HT1080 (cell line): ENCODE measurements at regions not wholly inside any gene's neighbourhood (a gene's known extent, or its start where the extent isn't known, plus 50 kb on each side); places are given as distances from the start of the nearest gene placed in this dataset.
A peak's percentile ranks its signal among the peaks of the same experiment; 100 is the strongest.
"Not testable (repeated sequence)": the region's sequence is repeated elsewhere in the genome, so short reads cannot be mapped to it uniquely, and the experiment has no call there.

Experiments
- DNase-seq: peaks from one replicate; pipeline ENCODE4 v3.0.0-alpha.2; 2015; ENCODE audit warnings: low read depth

DNA sequence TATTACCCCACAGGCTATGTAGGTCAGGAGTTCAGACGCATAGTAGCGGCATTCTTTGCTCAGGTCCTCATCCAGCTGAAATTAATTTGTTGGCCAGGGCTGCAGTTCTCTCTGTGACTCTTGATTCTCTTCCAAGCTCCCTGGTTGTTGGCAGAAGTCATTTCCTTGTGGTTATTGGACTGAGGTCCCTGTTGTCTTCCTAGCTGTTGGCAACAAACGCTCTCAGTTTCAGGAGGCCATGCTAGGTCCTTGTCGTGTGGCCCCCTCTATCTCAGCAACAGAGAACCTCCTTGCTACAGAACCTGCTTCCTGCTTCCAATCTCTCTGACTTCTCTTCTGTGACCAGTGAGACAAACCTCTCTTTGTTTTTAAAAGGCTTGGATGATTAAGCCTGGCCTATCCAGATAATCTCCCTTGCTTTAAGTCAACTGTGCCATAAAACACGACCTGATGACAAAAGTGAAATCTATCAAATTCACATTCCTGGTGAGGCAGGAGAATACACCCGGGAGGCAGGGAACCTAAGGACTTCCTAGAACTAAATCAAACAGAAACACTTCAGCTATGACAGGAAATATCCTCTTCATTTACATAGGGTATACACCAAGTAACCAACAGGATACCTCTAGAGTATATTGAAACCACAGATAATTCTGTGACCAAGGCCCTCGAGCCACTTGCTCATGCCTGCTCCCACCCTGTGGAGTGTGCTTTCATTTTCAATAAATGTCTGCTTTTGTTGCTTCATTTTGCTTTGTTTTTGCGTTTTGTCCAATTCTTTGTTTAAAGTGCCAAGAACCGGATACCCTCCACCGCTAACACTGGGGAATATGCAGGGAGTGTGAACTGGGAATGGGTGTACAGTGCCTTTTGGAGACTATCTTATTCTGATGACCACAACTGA is 196.0 kb downstream of the BTBD3 start:
- DNase-seq: peak; percentile 63

DNA sequence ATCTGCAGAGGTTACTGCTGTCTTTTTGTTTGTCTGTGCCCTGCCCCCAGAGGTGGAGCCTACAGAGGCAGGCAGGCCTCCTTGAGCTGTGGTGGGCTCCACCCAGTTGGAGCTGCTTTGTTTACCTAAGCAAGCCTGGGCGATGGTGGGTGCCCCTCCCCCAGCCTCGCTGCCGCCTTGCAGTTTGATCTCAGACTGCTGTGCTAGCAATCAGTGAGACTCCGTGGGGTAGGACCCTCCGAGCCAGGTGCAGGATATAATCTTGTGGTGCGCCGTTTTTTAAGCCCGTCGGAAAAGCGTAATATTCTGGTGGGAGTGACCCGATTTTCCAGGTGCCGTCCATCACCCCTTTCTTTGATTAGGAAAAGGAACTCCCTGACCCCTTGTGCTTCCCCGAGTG is 211.4 kb downstream of the BTBD3 start:
- not testable (repeated sequence) for DNase-seq

DNA sequence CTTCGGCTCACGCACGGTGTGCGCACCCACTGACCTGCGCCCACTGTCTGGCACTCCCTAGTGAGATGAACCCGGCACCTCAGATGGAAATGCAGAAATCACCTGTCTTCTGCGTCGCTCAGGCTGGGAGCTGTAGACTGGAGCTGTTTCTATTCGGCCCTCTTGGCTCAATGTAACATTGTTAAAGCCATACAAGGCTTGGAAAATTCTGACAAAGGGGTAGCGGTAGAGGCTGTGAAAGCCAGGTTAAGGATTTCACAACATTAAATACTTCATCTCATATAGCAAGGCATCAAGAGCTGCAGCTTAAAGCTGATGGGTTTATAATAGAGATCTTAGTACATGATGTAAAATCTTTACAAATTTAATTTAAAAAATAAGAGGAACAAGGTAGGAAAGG is 211.8 kb downstream of the BTBD3 start:
- DNase-seq: not testable (repeated sequence)

DNA sequence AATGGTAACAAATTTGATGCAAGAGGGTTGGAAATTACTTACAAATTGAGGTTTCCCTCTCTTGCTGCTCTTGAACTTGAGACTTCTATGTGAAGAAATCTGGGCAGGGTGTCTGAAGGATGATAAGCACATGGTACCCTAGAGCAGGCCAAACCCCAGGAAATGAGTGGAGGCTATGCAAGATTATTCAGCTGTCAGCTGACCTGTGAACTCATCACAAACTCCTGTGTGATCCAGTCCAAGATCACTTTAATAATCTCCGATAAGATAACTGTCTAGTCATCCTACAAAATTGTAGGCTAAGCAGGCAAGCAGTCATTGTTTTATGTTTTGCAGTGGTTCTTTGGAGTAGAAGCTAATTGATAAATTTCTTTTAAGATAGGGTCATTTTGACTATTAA is 213.1 kb downstream of the BTBD3 start:
- peak; percentile 38 for DNase-seq

DNA sequence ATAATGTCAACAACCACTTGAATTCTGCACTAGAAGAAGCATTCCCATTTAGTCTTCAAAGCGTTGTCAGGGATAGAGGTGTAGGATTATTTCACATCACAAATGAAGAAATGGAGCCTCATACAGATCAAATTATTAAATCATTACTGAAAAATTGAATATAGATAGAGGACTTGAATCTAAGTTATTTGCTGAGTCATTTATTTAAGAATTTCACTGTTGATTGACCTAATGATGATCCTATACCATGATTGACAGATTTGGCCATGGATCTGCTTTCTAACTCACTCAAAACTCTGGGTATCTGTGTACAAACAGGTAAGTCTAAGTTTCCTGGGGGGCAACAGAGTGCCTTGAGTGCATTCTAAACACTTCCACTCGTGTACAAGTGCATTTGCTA is 215.9 kb downstream of the BTBD3 start:
- DNase-seq: no peak

DNA sequence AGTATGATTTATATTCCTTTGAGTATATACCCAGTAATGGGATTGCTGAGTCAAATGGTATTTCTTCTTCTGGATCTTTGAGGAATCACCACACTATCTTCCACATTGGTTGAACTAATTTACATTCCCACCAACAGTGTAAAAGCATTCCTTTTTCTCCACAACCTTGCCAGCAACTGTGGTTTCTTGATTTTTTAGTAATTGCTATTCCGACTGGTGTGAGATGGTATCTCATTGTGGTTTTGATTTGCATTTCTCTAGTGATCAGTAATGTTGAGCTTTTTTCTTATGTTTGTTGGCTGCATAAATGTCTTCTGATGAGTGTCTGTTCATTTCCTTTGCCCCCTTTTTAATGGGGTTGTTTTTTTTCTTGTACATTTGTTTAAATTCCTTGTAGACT is 228.3 kb downstream of the BTBD3 start:
- DNase-seq: not testable (repeated sequence)

DNA sequence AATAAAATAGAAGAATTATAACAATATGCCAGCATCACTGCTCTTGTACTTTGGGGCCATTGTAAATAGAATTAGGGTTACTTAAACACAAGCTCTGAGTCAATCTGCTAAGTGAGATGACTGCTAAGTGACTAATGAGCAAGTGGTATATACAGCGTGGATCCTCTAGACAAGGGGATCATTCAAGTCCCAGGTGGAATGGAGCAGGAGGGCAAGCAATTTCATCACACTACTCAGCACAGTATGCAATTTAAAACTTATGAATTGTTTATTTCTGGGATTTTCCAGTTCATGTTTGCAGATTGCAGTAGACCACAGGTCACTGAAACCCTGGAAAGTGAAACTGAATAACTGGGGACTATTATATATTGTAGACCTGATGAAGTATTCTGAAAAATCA is 235.3 kb downstream of the BTBD3 start:
- peak; percentile 93 for DNase-seq

DNA sequence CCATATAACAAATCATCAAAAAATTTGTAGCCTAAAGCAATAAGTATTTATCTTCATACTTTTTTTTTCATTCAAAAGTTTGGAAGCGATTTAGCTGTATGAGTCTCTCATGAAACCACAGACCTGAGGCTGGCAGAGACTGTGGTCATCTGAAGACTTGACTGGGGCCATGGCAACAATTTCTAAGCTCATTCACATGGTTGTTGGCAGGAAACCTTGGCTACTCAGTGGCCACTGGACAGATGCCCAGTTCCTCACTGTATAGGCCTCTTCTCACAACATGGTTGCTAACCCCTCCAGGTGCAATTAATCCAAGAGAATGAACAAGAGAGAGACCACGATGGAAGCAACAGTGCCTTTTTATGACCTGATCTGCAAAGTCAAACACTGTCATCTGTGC is 235.9 kb downstream of the BTBD3 start:
- DNase-seq: peak; percentile 93

DNA sequence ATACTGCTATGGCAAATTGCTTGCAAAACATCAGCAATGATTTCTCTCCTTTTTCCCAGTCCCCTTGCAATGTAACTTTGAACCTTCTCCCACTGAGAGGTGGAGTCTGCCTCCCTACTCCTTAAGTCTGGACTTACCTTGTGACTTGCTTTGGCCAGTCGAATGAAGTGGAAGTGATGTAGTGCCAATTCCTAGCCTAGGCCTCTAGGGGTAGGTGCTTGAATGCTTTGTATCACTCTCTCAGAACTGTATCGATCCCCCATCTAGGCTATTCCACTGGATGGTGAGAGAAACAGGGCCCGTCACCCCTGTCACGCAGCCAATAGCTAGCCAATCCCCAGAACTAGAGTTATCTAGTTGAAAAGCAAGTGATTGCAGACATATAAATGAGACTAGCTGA is 238.6 kb downstream of the BTBD3 start:
- DNase-seq: no peak

DNA sequence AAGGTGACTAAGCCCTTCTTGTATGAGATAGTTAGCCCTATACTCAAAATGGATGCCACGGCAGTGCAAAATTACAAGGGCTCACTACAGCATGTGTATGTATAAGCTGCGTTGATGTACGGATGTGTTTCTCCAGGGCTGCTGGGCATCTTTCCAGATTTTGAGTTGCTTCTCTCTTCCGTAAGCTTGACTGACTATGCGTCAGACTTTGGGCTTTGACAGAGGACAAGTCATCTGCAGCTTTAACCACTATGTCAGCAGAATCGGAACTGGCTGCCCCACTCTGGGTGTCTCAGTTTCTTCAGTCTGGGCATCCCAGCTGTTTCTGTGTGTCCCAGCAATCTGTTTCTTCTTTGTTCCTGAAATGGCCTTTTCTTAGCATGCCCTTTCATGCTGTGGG is 241.6 kb downstream of the BTBD3 start:
- no peak for DNase-seq

DNA sequence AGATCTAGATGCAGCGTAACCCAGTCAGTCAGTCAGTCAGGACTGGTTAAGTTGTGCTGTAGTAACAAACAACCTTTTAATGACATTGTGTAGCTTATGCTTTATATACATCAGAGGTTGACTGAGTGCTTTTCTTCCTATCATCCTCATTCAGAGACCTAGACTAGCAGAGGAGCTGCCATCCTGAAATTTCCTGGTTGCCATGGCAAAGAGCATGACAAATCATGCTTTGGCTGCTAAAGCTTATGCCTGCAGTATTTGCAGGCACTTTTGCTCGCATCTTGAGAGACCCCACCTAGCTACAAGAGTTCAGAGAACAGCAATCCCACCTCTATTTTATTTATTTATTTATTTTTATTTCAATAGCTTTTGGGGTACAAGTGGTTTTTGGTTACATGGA is 244.0 kb downstream of the BTBD3 start:
- DNase-seq: no peak

DNA sequence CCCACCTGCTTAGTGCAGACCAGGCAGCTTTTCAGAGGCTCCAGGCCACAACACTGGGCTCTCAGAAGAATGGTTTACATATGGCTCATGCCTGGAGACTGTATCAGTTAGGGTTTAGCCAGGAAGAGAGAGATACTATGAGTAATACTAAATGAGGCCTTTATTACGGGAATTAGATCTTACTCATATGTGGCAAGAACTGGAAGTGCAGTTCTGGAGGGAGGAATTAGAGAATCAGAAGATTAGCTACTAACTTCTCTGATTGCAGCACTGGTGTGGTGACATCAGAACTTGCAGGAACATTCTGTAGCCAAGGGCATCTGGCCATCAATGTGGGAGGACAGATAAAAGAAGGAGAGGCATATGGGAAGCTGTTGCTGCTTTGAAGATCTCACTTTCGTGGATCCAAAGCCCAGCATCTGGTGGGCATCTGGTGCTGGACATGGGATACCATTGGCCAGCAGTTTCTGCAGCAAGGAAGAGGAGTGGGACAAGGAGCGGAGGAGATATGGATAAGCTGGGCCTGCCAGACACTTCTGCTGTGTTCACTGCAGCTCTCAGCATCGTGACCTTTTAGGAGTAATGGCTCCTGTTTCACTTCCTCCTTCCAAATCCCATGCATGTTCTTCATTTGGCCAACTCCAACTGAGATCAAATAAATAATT is 248.5 kb downstream of the BTBD3 start:
- peak; percentile 90 for DNase-seq

DNA sequence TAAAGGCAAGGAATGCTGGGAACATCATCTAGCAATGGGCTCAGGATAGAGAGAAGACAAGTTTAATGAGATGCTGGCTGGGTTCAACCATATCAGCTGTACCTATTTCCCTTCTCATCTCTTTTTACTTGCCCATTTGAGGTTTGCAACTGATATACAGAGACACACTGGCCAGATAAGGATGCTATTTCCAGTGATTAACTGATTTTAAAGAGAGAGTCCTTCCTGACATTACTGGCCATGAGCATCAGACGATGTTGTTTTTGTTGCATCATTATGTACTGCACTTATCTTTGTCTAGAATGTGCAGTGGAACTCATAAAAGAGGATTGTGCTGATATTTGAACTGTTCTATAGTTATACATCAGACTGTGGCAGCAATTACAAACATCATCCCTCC is 252.7 kb downstream of the BTBD3 start:
- no peak for DNase-seq

DNA sequence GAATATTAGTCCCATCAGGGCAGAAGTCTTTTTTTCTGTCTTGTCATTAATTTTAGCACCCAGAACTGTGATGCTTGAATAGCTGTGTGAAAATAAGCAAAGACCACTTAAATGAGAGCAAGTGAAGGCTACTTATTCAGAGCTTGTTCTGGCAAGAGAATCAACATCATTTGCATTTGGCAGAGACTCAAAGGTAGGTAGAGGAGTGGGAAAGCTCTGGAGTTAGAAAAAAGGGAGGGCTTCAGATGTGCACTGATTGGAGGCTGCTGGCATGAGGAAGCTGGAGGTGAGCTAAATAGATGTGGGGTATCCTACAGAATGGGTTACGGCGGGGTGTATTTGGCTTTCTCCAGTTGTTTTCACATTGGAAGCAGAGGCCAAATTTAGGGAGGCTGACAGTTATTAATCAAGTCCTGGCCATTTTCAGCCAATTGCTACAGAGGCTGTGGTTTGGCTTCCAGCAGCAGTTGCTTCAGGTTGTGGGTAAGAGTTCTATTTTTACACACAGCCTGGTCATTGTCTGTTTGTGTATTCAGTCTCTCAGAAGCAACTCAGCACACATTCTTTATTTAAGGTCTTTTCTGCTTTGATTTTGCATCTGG is 254.3 kb downstream of the BTBD3 start:
- peak; percentile 63 for DNase-seq

DNA sequence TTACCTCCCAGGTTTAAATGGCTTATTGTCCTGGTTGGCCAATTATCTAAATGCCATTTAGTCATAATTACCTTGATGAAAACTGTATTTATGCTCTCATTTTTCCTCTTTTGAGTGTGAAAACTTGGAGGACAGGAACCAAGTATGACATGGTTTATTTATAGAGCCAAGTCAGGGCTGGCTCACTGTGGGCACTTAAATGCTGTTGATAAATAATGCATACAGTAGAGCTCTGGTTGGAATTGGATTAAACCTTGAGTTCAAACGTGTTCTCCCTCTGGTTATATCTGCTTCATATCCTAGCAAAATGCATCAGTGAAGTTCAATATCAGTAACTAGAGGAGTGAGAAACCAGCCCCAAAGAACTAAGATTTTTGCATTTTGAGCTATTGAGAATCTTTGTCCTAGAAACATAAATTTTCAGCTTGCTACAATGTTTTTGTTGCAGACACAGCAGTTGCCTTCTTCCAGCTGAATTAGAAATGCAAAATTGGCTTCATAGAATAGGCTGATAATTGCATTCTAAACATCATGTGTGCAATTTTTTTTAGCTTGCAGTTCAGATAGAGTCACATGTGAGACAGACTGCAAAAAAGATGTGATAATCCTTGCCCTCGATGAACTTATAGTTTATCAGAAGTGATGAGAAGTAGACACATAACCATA is 255.8 kb downstream of the BTBD3 start:
- DNase-seq: no peak

DNA sequence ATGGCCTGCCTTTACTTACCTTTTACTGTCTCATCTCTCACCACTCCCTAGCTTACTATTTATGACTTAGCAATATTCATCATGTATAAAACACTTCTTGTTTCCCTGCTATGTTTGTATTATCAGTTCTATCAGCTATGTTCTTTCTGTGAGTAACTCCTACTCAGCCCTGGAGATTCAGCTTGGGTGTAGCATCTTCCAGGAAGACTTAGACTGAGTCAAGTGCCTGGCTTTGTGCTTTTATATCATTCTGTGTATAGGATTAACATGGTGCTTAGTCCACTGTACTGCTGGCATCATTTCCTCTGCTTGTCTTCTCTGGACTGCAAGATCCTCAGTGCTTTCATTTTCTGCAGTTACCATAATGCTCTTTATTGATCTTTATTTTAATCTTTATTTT is 257.8 kb downstream of the BTBD3 start:
- no peak for DNase-seq

DNA sequence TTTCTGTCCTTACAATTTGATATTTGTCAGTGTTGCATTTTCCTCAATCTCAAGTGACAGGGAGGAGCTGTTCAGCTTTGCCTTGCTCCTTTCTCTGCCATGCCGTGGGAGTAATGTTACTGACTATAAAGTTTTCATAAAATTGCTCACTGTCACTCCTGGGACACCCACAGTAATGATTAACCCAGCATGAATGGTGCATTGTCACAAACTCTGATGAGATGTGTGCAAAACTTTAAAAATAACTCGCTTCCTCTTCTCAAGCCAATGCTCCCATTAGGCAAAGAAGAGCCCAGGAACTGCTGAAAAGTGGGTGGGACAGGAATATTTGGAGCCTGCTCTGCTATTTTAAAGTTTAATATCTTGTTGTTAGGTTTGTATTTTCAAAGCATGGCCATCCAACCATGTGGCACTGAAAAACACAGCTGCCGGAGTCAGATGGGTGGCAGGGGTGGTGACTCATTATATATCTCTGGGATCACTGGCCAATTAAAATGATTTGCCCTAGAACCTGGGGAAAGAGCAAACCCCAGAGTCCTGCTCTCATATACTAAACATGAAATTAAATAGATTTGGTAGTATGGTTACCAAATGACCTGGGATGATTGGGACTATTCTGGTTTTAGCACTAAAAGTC is 260.1 kb downstream of the BTBD3 start:
- DNase-seq: peak; percentile 40

DNA sequence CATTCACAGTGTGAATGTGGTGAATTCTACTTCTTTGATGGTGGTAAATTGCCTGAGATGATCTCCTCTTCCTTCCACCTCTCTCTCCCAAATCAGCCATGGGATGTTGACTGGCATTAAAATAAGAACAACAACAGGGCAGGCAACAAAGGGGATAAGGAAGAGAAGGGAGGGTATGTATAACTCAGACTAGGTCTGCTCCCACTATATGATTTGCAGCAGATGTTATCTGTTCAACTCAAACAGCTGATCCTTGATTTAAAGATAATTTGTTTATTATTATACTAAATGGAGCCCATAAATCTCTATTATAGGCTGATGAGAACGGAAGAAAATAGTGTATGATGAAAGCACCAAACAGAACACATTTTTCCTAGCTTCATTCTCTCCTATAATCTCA is 262.0 kb downstream of the BTBD3 start:
- no peak for DNase-seq

DNA sequence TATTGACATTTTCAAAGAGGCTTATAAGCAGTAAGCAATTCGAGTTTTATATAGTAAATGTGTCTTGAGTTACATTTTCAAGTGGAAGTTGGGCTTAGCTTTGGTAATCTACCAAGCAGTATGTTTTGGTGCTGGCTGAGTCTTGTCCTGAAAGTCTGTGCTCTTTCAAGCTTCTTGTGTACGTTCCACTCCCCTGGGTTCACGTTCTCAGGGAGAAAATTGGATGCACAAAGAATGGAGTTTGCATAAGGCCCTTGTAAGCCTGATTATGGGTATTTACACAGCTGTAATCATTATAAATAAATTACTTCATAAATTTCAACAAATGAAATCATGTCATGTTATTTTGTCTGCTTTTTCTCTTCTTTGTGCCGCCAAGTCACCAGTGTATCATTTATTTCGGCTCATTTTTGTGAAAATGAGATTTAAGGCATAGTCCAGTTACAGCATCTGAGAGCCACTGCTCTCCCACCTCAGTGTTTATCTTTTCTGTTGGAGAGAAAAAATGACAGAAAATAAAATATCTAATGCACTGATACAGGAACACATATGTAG is 262.5 kb downstream of the BTBD3 start:
- DNase-seq: no peak

DNA sequence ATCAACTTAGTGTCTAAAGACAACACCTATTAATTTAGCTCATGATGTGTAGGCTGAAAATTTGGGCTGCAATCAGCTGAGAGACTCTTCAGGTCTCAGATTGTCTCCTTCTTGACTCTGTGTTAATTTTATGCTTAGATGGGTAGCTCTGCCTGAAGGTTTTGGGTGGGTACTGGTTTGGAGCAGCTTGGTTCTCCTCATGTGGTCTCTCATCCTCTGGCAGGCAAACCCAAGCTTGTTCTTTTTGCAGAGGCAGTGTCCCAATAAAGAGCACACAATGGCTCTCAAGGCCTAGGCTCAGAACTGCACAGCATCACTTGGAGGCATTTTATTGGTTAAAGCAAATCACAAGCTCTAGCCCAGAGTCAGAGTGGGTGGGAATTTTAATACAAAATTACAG is 280.6 kb downstream of the BTBD3 start:
- no peak for DNase-seq

DNA sequence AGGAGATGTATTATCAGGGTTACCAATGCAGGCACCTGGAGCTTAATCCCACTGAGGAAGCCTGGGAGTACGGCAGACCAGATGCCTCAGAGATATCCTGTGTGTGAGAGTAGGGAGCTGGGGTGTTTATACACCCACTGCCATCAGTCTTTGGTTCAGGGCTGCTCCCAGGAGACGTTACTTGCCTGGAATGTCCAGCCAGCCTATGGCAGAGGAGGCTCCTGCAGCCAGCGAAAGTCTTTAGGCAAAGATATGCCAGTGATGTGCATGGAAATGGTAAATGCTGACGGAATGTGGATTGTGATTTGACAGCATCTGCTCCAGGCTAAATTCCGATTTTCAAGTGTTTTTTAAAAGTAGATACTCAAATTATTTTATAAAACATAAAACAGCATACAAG is 282.0 kb downstream of the BTBD3 start:
- DNase-seq: no peak
